ENCODE measurements at regions not wholly inside any gene's neighbourhood (a gene's known extent, or its start where the extent isn't known, plus 50 kb on each side); places are given as distances from the start of the nearest gene placed in this dataset.
"Not testable (repeated sequence)": the region's sequence is repeated elsewhere in the genome, so short reads cannot be mapped to it uniquely, and the experiment has no call there.

DNA sequence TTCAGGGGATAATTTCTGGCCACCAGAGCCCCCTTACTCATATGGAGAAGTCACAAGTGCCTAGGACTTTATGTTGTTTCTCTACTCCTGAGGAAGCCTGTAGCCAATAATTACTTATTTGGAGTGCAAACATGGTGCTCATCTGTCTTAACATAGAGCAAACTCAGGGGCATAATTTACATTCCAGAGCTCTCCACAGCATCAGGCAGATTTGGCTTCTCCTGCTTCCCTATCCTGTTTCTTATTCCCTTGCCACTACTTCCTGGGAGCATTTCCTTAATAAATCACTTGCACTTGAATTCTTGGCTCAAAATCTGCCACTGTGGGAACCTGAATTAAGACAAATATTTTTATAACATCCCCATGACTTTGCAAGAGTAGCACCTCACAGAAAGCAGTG, 960.9 kb downstream of the SOCS6 start:
- no peaks in the 10 kb centered on the region for H3K4me1 Mint-ChIP-seq
- no peak overlapping the region for H3K27ac Mint-ChIP-seq
- H3K27me3 Mint-ChIP-seq = peaks cover 3% of the 10 kb centered on the region
- H3K36me3 Mint-ChIP-seq (ENCODE audit: low read depth) = no peaks in the 10 kb centered on the region
- H3K9me3 Mint-ChIP-seq = no peaks in the 10 kb centered on the region
- no peak for ATAC-seq (replicated peaks)
- no peak overlapping the region for H3K4me3 Mint-ChIP-seq

DNA sequence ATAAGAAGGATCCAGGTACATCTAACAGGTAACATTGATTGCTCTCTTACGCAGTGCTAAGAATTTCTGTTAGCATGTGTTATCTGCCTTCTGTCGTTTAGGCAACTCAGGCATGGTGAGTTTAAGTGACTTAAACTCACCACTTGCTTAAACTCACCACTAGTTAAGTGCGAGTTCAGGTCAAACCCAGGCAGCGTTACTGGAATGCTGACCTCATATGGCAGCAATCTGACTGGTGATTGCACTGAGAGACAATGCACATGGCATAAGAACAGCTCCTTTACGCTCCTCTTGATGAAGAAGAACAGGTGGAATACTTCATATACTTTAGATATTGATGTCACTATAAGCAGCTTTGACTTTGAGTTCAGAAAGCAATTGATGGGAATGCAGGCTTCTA, 954.1 kb downstream of the SOCS6 start:
- ATAC-seq (replicated peaks) = no peak
- Mint-ChIP-seq H3K9me3 (no peaks in the 10 kb centered on the region), H3K4me3 (no peak overlapping the region), H3K27ac (no peak overlapping the region), H3K4me1 (no peaks in the 10 kb centered on the region), H3K27me3 (no peaks in the 10 kb centered on the region), H3K36me3 (ENCODE audit: low read depth) (no peaks in the 10 kb centered on the region)

GRCh38 chr18:71238974-71239624, 950.3 kb downstream of the SOCS6 start:
- H3K36me3 Mint-ChIP-seq (ENCODE audit: low read depth) = no peaks in the 10 kb centered on the region
- H3K4me1 Mint-ChIP-seq = no peaks in the 10 kb centered on the region
- ATAC-seq (replicated peaks) = no peak
- no peak overlapping the region for H3K27ac Mint-ChIP-seq
- no peaks in the 10 kb centered on the region for H3K27me3 Mint-ChIP-seq
- no peaks in the 10 kb centered on the region for H3K9me3 Mint-ChIP-seq
- no peak overlapping the region for H3K4me3 Mint-ChIP-seq

DNA sequence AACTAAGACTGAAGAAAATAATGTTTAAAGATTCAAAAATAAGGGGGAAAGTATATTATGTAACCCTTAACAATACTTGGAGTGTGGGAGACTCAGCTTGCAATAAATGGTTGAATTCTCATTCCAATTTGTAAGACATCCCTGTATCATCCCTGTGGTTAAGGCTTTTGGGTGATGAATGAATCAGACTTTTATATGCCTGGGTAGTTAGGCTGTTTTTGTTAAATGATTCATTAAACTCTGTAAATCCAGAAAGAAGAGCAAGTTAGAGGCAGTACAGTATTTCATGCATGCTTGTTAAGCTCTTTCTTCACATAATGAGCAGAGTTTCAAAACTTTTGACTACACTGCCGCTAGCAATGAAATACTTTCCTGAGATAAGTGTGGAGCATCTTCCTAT, 948.8 kb downstream of the SOCS6 start:
- ATAC-seq (replicated peaks) = no peak
- no peak overlapping the region for H3K4me3 Mint-ChIP-seq
- H3K9me3 Mint-ChIP-seq = no peaks in the 10 kb centered on the region
- H3K4me1 Mint-ChIP-seq = no peaks in the 10 kb centered on the region
- H3K27me3 Mint-ChIP-seq = no peaks in the 10 kb centered on the region
- no peak overlapping the region for H3K27ac Mint-ChIP-seq
- H3K36me3 Mint-ChIP-seq (ENCODE audit: low read depth) = no peaks in the 10 kb centered on the region

GRCh38 chr18:71233177-71233576, 944.3 kb downstream of the SOCS6 start:
- H3K27ac Mint-ChIP-seq = no peak overlapping the region
- H3K4me1 Mint-ChIP-seq = no peaks in the 10 kb centered on the region
- no peaks in the 10 kb centered on the region for H3K36me3 Mint-ChIP-seq (ENCODE audit: low read depth)
- H3K27me3 Mint-ChIP-seq = no peaks in the 10 kb centered on the region
- no peak for ATAC-seq (replicated peaks)
- no peak overlapping the region for H3K4me3 Mint-ChIP-seq
- H3K9me3 Mint-ChIP-seq = no peaks in the 10 kb centered on the region

DNA sequence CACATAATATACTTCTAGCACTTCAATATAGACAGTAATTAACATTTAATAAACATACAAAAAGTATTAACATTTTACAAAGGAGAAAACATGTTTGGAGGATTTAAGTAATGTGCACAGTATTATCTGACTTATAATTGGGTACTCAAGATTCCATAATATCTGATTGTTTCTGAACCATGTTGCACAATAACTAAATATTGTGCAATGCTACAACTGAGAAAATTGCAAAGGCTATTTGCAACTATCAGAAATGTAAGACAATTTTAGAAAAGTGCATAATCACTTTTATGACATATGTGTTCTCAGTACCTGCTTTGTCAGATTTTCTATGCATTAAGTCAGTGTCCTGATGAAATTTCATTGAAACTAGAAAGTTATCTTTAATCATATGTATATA, 934.6 kb downstream of the SOCS6 start:
- Mint-ChIP-seq H3K4me3 (no peak overlapping the region), H3K27ac (no peak overlapping the region), H3K27me3 (no peaks in the 10 kb centered on the region), H3K9me3 (peaks cover 4% of the 10 kb centered on the region), H3K36me3 (ENCODE audit: low read depth) (no peaks in the 10 kb centered on the region), H3K4me1 (no peaks in the 10 kb centered on the region)
- no peak for ATAC-seq (replicated peaks)

- Mint-ChIP-seq H3K36me3 (ENCODE audit: low read depth) (no peaks in the 10 kb centered on the region), H3K27me3 (no peaks in the 10 kb centered on the region), H3K27ac (no peak overlapping the region), H3K4me1 (no peaks in the 10 kb centered on the region), H3K4me3 (no peak overlapping the region), H3K9me3 (peaks cover 4% of the 10 kb centered on the region)
- ATAC-seq (replicated peaks) = no peak
Measured at GRCh38 chr18:71221405-71221804, 932.6 kb downstream of the SOCS6 start.

DNA sequence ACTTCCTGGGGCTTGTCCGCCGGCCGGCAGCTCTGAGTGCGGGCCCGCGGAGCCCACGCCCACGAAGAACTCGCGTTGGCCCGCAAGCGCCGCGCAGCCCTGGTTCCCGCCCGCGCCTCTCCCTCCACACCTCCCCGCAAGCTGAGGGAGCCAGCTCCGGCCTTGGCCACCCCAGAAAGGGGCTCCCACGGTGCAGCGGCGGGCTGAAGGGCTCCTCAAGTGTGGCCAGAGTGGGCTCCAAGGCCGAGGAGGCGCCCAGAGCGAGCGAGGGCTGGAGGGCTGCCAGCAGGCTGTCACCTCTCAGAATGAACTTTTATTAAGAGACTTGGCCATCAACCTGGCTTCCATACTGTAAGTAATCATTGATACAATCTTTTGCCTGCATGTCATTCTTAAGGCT, 923.9 kb downstream of the SOCS6 start:
- H3K4me3 Mint-ChIP-seq; H3K4me1 Mint-ChIP-seq; H3K9me3 Mint-ChIP-seq; H3K27ac Mint-ChIP-seq; H3K27me3 Mint-ChIP-seq; ATAC-seq (replicated peaks); H3K36me3 Mint-ChIP-seq (ENCODE audit: low read depth): not testable (repeated sequence)

GRCh38 chr18:71212222-71212621, 923.4 kb downstream of the SOCS6 start:
- Mint-ChIP-seq H3K4me1 (no peaks in the 10 kb centered on the region), H3K27me3 (no peaks in the 10 kb centered on the region), H3K4me3 (no peak overlapping the region), H3K36me3 (ENCODE audit: low read depth) (no peaks in the 10 kb centered on the region), H3K9me3 (no peaks in the 10 kb centered on the region), H3K27ac (no peak overlapping the region)
- no peak for ATAC-seq (replicated peaks)

- no peaks in the 10 kb centered on the region for H3K36me3 Mint-ChIP-seq (ENCODE audit: low read depth)
- no peak for ATAC-seq (replicated peaks)
- H3K9me3 Mint-ChIP-seq = no peaks in the 10 kb centered on the region
- H3K27ac Mint-ChIP-seq = no peak overlapping the region
- H3K4me3 Mint-ChIP-seq = no peak overlapping the region
- H3K27me3 Mint-ChIP-seq = no peaks in the 10 kb centered on the region
- no peaks in the 10 kb centered on the region for H3K4me1 Mint-ChIP-seq
Measured at GRCh38 chr18:71209944-71210343, 921.1 kb downstream of the SOCS6 start.

- ATAC-seq (replicated peaks) = no peak
- H3K27me3 Mint-ChIP-seq = no peaks in the 10 kb centered on the region
- H3K27ac Mint-ChIP-seq = no peak overlapping the region
- H3K4me3 Mint-ChIP-seq = no peak overlapping the region
- no peaks in the 10 kb centered on the region for H3K36me3 Mint-ChIP-seq (ENCODE audit: low read depth)
- no peaks in the 10 kb centered on the region for H3K4me1 Mint-ChIP-seq
- no peaks in the 10 kb centered on the region for H3K9me3 Mint-ChIP-seq
Measured at GRCh38 chr18:71194438-71194837, 905.6 kb downstream of the SOCS6 start.

DNA sequence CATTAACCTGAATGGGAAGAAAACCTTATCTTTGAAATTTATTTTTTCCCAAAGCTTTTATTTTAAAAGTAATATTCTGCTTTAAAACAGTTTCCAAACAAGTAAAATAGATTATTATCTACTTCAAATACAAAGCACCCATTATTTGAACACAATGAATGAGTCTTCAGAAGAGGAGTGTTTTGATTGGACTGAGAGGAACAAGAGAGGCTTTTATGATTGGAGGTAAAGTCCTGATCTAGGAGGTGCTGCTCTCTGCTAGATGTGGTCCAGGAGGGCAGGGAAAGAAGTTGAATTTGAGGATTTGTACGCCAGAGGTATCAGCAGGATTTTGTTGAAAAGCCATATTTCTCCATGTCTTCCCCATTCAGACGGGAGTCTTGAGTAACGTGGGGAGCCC, 900.7 kb downstream of the SOCS6 start:
- H3K4me3 Mint-ChIP-seq = no peak overlapping the region
- H3K27me3 Mint-ChIP-seq = no peaks in the 10 kb centered on the region
- H3K27ac Mint-ChIP-seq = no peak overlapping the region
- no peaks in the 10 kb centered on the region for H3K9me3 Mint-ChIP-seq
- no peaks in the 10 kb centered on the region for H3K36me3 Mint-ChIP-seq (ENCODE audit: low read depth)
- no peaks in the 10 kb centered on the region for H3K4me1 Mint-ChIP-seq
- no peak for ATAC-seq (replicated peaks)

DNA sequence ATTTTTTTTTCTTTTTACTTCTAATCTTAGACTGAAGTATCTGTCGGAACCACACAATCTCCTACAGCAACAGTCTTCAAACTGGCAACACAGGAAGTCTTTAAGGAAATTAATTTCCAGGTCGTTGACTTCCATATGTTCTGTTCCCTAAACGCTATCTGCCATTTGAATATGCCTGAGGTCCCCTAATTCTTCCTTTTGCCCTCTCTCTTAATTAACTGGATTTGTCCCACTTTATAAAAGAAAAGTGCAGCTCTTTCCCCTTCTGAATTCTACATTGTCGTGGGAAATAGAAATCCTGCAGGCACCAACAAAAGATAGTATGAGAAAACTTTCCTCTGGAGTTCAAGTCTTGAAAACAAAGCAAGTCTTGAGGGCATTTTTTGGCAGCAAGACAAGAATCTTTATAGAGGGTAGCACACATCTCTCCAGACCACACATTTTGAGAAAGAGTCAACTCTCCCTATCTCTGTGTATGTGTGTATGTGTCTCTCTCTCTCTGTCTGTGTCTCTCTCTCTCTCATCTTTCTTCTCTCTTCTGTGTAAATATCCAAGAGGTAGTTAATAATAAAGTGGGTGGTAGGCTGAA, 879.8 kb downstream of the SOCS6 start:
- no peaks in the 10 kb centered on the region for H3K4me1 Mint-ChIP-seq
- H3K36me3 Mint-ChIP-seq (ENCODE audit: low read depth) = no peaks in the 10 kb centered on the region
- H3K9me3 Mint-ChIP-seq = peaks cover 1% of the 10 kb centered on the region
- H3K4me3 Mint-ChIP-seq = no peak overlapping the region
- H3K27ac Mint-ChIP-seq = no peak overlapping the region
- no peaks in the 10 kb centered on the region for H3K27me3 Mint-ChIP-seq
- no peak for ATAC-seq (replicated peaks)

DNA sequence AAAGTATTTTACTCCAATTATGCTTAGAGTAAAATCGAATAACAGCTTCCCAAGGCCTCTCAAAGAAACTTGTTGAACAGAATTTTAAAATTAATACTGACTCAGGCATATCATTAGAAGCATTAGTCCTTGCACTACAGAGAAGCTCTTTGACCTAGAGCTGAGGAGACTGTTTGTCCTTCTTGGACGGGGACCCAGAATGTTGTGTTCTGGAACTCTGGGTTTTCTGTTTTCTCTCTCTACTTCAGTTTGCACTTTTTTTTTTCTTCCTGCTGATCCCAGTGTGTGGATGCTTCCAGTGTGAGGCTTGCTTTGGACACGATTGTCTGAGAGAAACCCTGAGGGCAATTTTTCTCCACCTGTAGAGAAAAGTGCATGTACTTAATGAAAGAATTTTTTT, 847.6 kb downstream of the SOCS6 start:
- no peak overlapping the region for H3K4me3 Mint-ChIP-seq
- H3K4me1 Mint-ChIP-seq = no peaks in the 10 kb centered on the region
- no peak for ATAC-seq (replicated peaks)

GRCh38 chr18:71134122-71134521, 845.3 kb downstream of the SOCS6 start:
- no peaks in the 10 kb centered on the region for H3K4me1 Mint-ChIP-seq
- no peak overlapping the region for H3K4me3 Mint-ChIP-seq
- H3K27me3 Mint-ChIP-seq = no peaks in the 10 kb centered on the region
- no peak overlapping the region for H3K27ac Mint-ChIP-seq
- ATAC-seq (replicated peaks) = no peak
- no peaks in the 10 kb centered on the region for H3K36me3 Mint-ChIP-seq (ENCODE audit: low read depth)
- peaks cover 4% of the 10 kb centered on the region for H3K9me3 Mint-ChIP-seq

More for the DNA sequence above, 847.6 kb downstream of the SOCS6 start:
- Mint-ChIP-seq H3K9me3 (no peaks in the 10 kb centered on the region), H3K27ac (no peak overlapping the region), H3K36me3 (ENCODE audit: low read depth) (no peaks in the 10 kb centered on the region), H3K27me3 (no peaks in the 10 kb centered on the region)

GRCh38 chr18:71131918-71132317, 843.1 kb downstream of the SOCS6 start:
- peaks cover 4% of the 10 kb centered on the region for H3K9me3 Mint-ChIP-seq
- H3K36me3 Mint-ChIP-seq (ENCODE audit: low read depth) = no peaks in the 10 kb centered on the region
- ATAC-seq (replicated peaks) = no peak
- H3K27ac Mint-ChIP-seq = no peak overlapping the region
- H3K4me3 Mint-ChIP-seq = no peak overlapping the region
- no peaks in the 10 kb centered on the region for H3K4me1 Mint-ChIP-seq
- H3K27me3 Mint-ChIP-seq = no peaks in the 10 kb centered on the region

Measured in activated T-helper 17 cell treated with anti-CD3 and anti-CD28 coated beads, Interleukin-2, amount 50 U/mL, for 72 hours (primary cell).